OCI-LY3 (cell line): ENCODE measurements at regions not wholly inside any gene's neighbourhood (a gene's known extent, or its start where the extent isn't known, plus 50 kb on each side); places are given as distances from the start of the nearest gene placed in this dataset.

Source experiments
- H2AFZ ChIP-seq: fragments of 200-600, 300-600 bp; shearing (Covaris generic); 2 replicates; pipeline ENCODE4 v1.6.0; 2014; ENCODE audit warnings: antibody characterized with exemption, low read depth, low read length
- H3K27ac ChIP-seq: fragments of 200-600, 300-600 bp; sonication (generic); 2 replicates; pipeline ENCODE4 v1.5.1; 2014; ENCODE audit warnings: mild to moderate bottlenecking, low read length, moderate library complexity, mixed read lengths
- H3K27me3 ChIP-seq: fragments of 200-600, 300-600 bp; sonication (generic); 2 replicates; pipeline ENCODE4 v1.6.1; 2014; ENCODE audit warnings: low read depth, low read length, mixed read lengths
- H3K36me3 ChIP-seq: fragments of 200-600, 300-600 bp; sonication (generic); replicated peaks from 2 replicates; pipeline ENCODE3; 2014; ENCODE audit warnings: low read depth, low read length, mixed read lengths
- H3K4me1 ChIP-seq: fragments of 300-600, 200-600 bp; sonication (generic); 2 replicates; pipeline ENCODE4 v1.6.1; 2014; ENCODE audit warnings: low read length, mixed read lengths
- H3K4me2 ChIP-seq: fragments of 200-600, 300-600 bp; sonication (generic); 2 replicates; pipeline ENCODE4 v1.6.1; 2014; ENCODE audit warnings: low read length, mixed read lengths
- H3K4me3 ChIP-seq: fragments of 300-600, 200-600 bp; sonication (generic); 2 replicates; pipeline ENCODE4 v1.5.1; 2014; ENCODE audit warnings: antibody characterized with exemption, mild to moderate bottlenecking, low read length, moderate library complexity
- H3K79me2 ChIP-seq: fragments of 300-600, 200-600 bp; shearing (Covaris generic); 2 replicates; pipeline ENCODE4 v1.6.1; 2014; ENCODE audit warnings: mild to moderate bottlenecking, low read length, mixed read lengths
- H3K9ac ChIP-seq: fragments of 300-600, 200-600 bp; shearing (Covaris generic); 2 replicates; pipeline ENCODE4 v1.6.0; 2014; ENCODE audit warnings: mild to moderate bottlenecking, low read length, moderate library complexity
- H3K9me3 ChIP-seq: fragments of 200-600, 300-600 bp; shearing (Covaris generic); 2 replicates; pipeline ENCODE4 v1.6.1; 2014; ENCODE audit warnings: low read length, mixed read lengths; ENCODE audit not compliant: insufficient read depth
- H4K20me1 ChIP-seq: fragments of 200-600, 300-600 bp; sonication (generic); 2 replicates; pipeline ENCODE4 v1.6.1; 2016; ENCODE audit warnings: low read length, mixed read lengths; ENCODE audit not compliant: insufficient read depth
- EZH2phosphoT487 ChIP-seq: fragments of 200-600 bp; shearing (Covaris generic); IDR thresholded peaks from 2 replicates; pipeline ENCODE4 v1.6.1; 2018; ENCODE audit warnings: antibody characterized with exemption, mixed run types, low read depth
- TF ChIP-seq, protein P1 (sequence below): fragments of 200-600, 300-600 bp; sonication (generic); IDR thresholded peaks from 2 replicates; pipeline ENCODE4 v1.5.1; 2014; ENCODE audit warnings: antibody characterized with exemption, low read length, low read depth

- H3K79me2 ChIP-seq, result no peaks in the 10 kb centered on the region
- H3K4me1 ChIP-seq, result no peaks in the 10 kb centered on the region
- no peak overlapping the region for H3K4me2 ChIP-seq
- no peaks in the 10 kb centered on the region for H3K27me3 ChIP-seq
- H3K9me3 ChIP-seq, result no peaks in the 10 kb centered on the region
- H3K36me3 ChIP-seq, result no peaks in the 10 kb centered on the region
- no peak overlapping the region for H3K4me3 ChIP-seq
- no peak for TF ChIP-seq EZH2phosphoT487
- TF ChIP-seq, protein P1, sequence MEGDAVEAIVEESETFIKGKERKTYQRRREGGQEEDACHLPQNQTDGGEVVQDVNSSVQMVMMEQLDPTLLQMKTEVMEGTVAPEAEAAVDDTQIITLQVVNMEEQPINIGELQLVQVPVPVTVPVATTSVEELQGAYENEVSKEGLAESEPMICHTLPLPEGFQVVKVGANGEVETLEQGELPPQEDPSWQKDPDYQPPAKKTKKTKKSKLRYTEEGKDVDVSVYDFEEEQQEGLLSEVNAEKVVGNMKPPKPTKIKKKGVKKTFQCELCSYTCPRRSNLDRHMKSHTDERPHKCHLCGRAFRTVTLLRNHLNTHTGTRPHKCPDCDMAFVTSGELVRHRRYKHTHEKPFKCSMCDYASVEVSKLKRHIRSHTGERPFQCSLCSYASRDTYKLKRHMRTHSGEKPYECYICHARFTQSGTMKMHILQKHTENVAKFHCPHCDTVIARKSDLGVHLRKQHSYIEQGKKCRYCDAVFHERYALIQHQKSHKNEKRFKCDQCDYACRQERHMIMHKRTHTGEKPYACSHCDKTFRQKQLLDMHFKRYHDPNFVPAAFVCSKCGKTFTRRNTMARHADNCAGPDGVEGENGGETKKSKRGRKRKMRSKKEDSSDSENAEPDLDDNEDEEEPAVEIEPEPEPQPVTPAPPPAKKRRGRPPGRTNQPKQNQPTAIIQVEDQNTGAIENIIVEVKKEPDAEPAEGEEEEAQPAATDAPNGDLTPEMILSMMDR, result no peak
- no peak overlapping the region for H2AFZ ChIP-seq
- H3K27ac ChIP-seq, result no peak overlapping the region
- H3K9ac ChIP-seq, result no peak overlapping the region
- H4K20me1 ChIP-seq, result no peaks in the 10 kb centered on the region
Observed at GRCh38 chr3:65081536-65081935, 393.7 kb upstream of the ADAMTS9 start.

DNA sequence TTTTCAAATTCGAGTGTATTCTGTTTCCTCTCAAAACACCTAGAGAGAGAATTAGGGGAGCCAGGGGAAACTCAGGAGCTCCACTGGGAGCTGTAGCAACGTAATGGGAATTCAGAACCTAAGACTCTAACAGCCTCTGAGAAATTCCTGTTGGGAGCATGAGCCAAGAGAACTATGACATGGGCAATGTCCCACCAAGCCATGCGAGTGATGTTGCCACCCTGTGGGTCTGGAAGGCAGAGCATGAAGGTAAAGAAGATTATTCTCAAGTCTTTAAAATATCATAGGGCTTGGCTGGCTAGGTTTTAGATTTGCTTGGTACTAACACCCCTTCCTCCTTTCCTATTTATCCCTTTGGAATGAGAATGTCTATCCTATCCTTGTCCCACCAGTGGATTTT lies 392.6 kb upstream of the ADAMTS9 start:
- no peaks in the 10 kb centered on the region for H3K4me1 ChIP-seq
- no peaks in the 10 kb centered on the region for H3K9me3 ChIP-seq
- H3K4me3 ChIP-seq, result no peak overlapping the region
- H2AFZ ChIP-seq, result no peak overlapping the region
- H3K27ac ChIP-seq, result no peak overlapping the region
- no peak overlapping the region for H3K4me2 ChIP-seq
- no peaks in the 10 kb centered on the region for H3K79me2 ChIP-seq
- TF ChIP-seq EZH2phosphoT487, result no peak
- TF ChIP-seq, protein P1, result 0 out of 2 replicates have a peak, but pooled peaks have one; percentile 11
- no peak overlapping the region for H3K9ac ChIP-seq
- H3K36me3 ChIP-seq, result no peaks in the 10 kb centered on the region
- H4K20me1 ChIP-seq, result no peaks in the 10 kb centered on the region
- no peaks in the 10 kb centered on the region for H3K27me3 ChIP-seq

DNA sequence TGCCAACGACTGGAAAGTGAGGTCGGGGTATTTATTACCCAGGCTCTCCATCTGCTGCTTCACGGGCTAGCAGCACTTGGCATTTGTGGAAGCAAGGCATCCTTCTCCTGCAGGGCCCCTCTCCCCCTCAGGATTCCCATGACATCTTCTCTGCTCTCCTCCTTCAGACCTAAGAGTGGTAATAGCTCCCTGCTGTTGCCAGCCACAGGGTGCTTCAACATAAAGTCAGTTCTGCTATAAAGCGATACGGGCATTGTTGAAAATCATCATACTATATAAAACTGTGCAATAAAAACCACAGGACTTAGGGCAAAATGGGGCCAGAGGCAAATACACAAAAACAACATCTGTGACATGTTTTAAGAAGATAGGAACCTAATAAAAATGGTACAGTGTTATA lies 391.8 kb upstream of the ADAMTS9 start:
- H3K4me3 ChIP-seq, result no peak overlapping the region
- TF ChIP-seq, protein P1, result no peak
- no peak for TF ChIP-seq EZH2phosphoT487
- no peak overlapping the region for H3K4me2 ChIP-seq
- no peak overlapping the region for H3K27ac ChIP-seq
- H4K20me1 ChIP-seq, result no peaks in the 10 kb centered on the region
- H3K4me1 ChIP-seq, result no peaks in the 10 kb centered on the region
- H2AFZ ChIP-seq, result no peak overlapping the region
- no peak overlapping the region for H3K9ac ChIP-seq
- no peaks in the 10 kb centered on the region for H3K36me3 ChIP-seq
- no peaks in the 10 kb centered on the region for H3K9me3 ChIP-seq
- H3K27me3 ChIP-seq, result no peaks in the 10 kb centered on the region
- H3K79me2 ChIP-seq, result no peaks in the 10 kb centered on the region

- no peak for TF ChIP-seq EZH2phosphoT487
- TF ChIP-seq, protein P1, result no peak
Observed at GRCh38 chr3:65078748-65079147, 390.9 kb upstream of the ADAMTS9 start.

More at GRCh38 chr3:65078748-65079147, 390.9 kb upstream of the ADAMTS9 start:
- Histone ChIP-seq H3K4me2 (no peak overlapping the region), H4K20me1 (no peaks in the 10 kb centered on the region), H3K79me2 (no peaks in the 10 kb centered on the region), H3K4me3 (no peak overlapping the region), H3K36me3 (no peaks in the 10 kb centered on the region), H3K9ac (no peak overlapping the region), H2AFZ (no peak overlapping the region), H3K27ac (no peak overlapping the region), H3K27me3 (no peaks in the 10 kb centered on the region), H3K4me1 (no peaks in the 10 kb centered on the region), H3K9me3 (no peaks in the 10 kb centered on the region)
